GM12892 (cell line): ENCODE measurements at regions not wholly inside any gene's neighbourhood (a gene's known extent, or its start where the extent isn't known, plus 50 kb on each side); places are given as distances from the start of the nearest gene placed in this dataset.
"Not testable (repeated sequence)": the region's sequence is repeated elsewhere in the genome, so short reads cannot be mapped to it uniquely, and the experiment has no call there.

Experiments
- POLR2A ChIP-seq: IDR thresholded peaks from 2 replicates; pipeline ENCODE4 v1.6.1; 2011; ENCODE audit warnings: low read depth, low read length, control low read depth
- POLR2AphosphoS5 ChIP-seq: IDR thresholded peaks from 2 replicates; pipeline ENCODE4 v1.6.1; 2011; ENCODE audit warnings: low read depth, low read length, control low read depth
- TAF1 ChIP-seq: IDR thresholded peaks from 2 replicates; pipeline ENCODE4 v1.6.1; 2011; ENCODE audit warnings: low read depth, mild to moderate bottlenecking, control low read depth, low read length, borderline replicate concordance

DNA sequence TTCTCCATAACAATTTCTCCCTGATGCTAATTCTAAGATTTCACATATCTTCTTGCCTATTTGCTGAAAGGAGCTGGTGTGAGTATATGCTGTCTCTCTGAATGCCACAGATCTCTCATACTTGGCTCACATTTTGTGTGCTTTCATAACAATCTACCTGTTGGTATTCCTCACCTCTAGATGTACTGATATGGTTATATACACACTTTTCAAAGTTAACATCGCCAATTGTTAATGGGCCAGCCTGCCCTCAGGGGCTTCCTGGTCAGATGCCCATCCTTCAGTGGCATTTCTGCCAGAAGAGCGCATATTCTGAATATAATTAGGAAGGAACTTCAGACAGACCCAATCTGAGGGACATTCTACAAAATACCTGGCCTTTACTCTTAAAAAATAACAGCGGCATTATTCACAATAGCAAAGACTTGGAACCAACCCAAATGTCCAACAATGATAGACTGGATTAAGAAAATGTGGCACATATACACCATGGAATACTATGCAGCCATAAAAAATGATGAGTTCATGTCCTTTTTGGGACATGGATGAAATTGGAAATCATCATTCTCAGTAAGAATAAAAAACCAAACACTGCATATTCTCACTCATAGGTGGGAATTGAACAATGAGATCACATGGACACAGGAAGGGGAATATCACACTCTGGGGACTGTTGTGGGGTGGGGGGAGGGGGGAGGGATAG, 123.9 kb upstream of the FAT1 start:
- not testable (repeated sequence) for TF ChIP-seq POLR2A, POLR2AphosphoS5, TAF1
